GM19452 (cell line): ENCODE measurements at regions not wholly inside any gene's neighbourhood (a gene's known extent, or its start where the extent isn't known, plus 50 kb on each side); places are given as distances from the start of the nearest gene placed in this dataset.
"Not testable (repeated sequence)": the region's sequence is repeated elsewhere in the genome, so short reads cannot be mapped to it uniquely, and the experiment has no call there.

Experiments
- ATAC-seq: cut with Tn5 transposase; IDR thresholded peaks from one replicate; pipeline ENCODE4 v1.9.1; 2021; ENCODE audit not compliant: unreplicated experiment

DNA sequence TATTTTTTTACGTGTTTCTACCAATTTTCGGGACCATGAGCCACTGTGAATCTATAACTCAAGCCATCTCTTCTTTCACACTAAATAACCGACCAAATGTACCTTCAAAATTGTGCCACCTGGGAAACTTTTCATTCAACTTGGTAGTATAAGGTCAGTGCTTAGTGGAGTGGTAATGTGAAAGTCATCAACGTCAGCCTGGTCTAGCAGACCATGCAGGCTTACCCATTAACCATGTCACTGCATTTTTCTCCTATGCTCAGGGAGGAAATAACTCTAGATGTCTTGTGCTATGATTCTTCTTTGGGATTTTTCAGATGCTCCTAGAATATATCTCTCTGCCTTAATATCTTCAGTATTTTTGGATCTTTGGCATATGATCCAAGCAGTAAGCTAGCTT lies 1075.4 kb upstream of the POT1 start:
- no peak for ATAC-seq

DNA sequence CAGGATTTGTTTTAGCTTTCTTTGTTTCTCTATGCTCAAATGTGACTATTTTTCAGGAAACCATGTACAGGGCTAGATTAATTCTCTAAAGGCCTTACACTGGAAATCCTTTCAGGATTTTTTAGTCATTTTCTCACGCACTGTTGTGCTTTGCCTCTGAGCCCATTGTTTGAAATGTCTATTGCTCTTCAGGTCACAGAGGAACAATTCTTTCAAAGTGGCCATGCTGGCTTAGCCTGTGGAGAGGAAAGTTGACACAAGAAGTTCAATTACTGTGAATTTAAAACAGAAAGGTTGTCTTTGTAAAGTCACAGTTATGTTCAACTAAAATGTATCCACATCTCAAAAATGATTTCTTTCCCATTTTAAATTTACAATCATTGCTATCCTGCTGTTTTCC lies 1071.7 kb upstream of the POT1 start:
- ATAC-seq, result no peak

DNA sequence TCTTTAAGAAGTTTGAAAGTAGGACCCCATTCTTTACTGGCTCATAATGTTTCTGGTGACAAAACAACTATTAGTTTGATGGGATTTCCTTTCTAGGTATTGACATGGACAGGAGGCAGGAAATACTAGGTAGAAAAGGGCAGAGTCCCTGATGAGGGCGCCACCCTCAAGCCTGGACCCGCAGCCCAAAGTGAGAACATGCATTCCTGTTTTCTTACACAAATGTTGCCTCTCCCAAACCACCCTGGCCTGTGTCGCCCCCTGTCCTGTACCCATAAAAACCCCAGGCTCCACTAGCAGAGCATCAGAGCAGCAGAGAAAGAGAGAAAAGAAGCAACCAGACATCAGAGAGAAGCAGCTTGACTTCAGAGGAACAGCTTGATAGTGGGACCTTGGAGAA lies 1055.2 kb upstream of the POT1 start:
- ATAC-seq, result no peak

DNA sequence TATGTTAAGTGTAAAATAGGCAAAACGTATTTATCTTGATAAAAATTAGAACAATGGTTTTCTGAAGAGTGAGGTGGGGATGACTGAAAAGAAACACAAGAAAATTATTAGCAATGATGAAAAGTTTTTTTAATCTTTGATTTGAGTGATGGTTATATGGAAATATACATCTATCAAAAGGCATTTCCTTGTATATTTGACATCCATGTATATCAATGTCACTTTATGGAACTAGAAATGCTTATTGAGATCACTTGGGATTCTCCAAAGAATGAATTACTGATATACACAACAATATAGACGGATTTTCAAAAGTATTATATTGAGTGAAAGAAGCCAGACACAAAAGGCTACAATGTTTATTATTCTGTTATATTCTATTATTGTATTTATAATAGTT lies 1042.0 kb upstream of the POT1 start:
- no peak for ATAC-seq

DNA sequence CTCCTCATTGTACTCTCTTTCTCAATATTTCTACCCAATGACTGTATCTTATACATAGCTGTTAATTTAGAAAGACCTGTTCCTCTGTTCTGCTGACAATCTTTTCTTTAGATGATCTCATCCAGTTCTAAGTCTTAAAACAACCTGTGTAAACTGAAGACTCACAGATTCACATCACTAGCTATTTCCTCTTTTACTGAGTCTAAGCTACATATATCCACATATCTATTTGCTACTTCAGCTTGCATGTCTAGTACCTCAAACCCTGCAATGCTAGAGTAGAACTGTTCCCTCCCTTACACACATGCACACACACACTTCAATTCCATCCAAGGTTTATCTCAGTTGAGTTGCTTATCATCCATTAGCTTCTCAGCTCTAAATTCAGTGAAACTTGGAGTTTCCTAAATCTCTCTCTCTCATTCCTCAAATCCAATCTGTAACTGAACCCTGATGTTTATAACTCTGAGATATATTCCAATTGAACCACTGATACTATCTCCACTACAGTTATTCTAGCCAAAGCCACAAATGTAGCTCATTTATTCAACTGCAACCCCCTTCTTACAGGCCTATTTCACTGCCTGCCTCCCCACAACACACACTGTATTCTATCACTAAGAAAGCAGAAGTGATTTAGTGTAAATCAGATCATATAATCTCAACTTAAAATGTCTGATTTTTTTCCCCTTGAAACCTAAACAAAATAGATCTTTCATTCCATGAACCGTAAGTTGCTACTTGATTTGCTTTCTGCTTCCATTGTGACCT lies 1036.8 kb upstream of the POT1 start:
- no peak for ATAC-seq

DNA sequence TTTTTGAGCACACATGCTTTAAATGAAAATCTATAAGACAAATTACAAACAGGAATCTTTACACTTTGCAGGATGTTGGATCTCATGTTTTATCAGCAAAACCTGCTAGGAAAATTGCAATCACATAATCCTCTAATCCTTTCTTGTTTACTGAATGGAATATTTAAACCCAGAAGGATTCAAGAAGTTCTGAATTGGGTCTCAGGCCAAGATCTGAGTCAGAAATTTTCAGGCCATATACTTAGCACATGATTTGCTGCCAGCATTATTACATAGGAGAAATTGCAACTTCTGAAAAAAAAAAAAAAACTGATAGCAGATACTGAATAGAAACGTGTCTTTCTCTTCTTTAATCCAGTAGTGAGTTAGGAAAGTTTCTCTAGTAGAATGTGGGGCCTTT lies 1005.3 kb upstream of the POT1 start:
- ATAC-seq, result no peak

DNA sequence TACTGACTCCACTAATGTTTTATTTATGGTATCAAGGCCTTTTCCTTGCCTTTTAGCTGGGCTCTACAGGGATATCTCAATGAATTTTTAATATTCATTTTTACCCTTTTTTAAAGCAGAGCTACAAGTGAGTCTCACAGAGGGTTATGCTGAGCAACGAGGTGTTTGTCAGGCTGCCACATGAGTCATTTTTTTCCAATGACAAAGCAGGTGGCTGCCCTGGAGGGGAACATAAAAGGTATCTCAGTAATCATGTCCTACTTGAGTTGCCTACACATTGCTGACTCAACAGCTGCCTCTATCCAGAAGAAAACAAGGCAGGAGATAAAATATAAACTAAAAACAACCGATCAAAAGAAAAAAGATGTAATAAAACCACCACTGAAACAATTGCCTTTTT lies 1004.9 kb upstream of the POT1 start:
- ATAC-seq, result no peak

DNA sequence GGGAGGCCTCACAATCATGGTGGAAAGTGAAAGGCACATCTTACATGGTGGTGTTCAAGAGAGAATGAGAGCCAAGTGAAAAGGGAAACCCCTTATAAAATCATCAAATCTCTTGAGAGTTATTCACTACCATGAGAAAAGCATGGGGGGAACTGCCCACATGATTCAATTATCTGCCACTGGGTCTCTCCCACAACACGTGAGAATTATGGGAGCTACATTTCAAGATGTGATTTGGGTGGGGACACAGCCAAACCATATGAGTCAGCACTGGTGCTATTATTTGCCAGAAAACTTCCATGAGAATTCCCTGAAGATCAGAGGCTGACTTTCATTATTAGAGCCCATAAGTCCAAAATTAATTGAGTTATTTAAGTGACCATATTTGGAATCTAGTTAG lies 1001.2 kb upstream of the POT1 start:
- no peak for ATAC-seq

DNA sequence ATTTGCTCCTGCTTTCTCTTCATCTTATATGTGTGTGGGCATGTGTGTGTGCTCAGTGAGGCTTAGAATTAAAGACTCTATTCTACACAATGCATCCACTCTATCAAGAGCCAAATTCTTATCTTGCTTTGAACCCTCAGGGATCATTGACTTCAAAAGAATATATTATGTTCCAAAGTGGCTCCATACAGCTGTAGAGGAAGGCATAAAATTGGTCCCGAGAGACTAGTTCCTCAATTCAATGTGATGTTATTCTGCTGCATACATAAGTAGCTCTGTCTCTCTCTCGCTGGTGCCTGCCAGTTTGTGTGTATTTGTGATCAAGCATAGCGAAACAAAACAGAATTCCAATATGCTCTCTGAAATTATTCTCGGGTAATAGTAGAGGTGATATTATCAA lies 997.9 kb upstream of the POT1 start:
- no peak for ATAC-seq

DNA sequence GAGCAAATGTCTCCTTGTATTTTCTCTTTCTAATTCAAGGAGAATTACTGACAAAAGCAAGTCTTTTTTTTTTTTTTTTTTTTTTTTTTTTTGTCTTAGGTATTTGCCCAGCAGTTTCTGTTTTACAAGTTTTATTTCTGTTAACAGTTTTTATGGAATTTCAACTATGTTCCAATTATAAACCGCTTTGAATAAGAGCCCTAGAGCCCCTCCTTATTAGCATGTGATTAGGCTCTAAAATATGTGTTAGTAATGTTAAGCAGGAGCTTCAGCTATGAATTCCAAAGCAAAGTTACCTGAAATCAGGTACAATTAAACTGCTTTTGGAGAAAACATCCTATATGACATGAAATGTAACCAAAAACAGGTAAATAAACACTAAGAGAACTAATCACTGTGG lies 997.0 kb upstream of the POT1 start:
- no peak for ATAC-seq

DNA sequence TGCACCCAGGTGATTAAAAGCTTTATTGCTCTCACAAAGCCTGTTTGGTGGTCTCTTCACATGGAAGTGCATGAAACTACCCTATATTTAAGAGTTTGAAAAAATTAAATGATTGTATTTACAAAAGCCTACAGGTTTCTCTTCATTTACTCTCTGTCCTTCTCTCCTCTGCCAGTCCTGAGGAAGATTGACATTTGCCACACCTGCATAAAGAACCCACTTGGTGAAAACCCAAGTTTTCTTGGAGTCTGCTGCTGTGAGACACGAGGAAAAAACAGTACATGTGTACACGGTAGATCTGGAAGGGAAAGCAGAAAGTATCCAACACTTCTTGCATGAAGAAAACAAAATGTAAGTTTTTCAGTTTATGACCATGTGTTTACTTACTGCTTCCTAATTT lies 994.4 kb upstream of the POT1 start:
- no peak for ATAC-seq

DNA sequence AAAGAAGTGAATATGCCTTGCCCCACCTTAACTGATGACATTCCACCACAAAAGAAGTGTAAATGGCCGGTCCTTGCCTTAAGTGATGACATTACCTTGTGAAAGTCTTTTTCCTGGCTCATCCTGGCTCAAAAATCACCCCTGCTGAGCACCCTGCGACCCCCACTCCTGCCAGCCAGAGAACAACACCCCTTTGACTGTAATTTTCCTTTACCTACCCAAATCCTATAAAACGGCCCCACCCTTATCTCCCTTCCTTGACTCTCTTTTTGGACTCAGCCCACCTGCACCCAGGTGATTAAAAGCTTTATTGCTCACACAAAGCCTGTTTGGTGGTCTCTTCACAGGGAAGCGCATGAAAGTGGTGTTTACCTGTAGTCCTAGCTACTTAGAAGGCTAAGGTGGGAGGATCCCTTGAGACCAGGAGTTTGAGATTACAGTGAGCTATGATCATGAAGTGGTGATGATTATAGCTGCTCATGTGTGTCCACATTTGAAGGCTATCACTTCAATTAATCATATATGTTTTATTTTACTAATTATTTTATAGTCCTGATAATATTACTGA lies 985.8 kb upstream of the POT1 start:
- not testable (repeated sequence) for ATAC-seq

DNA sequence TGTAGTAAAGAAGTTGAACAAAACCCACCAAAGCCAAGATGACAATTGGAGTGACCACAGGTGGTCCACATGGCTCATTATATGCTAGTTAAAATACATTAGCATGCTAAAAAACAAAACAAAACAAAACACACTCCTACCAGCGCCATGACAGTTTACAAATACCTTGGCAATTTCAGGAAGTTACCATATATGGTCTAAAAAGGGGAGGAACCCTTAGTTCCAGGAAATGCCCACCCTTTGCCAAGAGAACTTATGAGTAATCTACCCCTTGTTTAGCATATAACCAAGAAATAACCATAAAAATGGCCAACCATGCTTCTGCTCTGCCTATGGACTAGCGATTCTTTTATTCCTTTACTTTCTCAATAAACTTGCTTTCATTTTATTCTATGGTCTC lies 979.1 kb upstream of the POT1 start:
- no peak for ATAC-seq

DNA sequence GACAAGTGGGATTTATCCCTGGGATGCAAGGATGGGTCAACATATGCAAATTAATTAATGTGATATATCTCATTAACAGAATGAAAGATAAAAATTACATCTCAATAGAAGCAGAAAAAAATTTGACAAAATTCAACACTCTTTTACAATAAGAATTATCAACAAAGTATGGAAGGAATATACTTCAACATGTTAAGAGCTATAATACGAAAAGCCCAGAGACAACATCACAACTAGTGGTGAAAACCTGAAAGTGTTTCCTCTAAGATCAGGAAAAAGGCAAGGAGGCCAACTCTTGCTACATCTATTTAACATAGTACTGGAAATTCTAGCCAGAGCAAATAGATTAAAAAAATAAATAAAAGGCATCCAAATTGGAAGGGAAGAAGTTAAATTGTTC lies 970.0 kb upstream of the POT1 start:
- ATAC-seq, result no peak

DNA sequence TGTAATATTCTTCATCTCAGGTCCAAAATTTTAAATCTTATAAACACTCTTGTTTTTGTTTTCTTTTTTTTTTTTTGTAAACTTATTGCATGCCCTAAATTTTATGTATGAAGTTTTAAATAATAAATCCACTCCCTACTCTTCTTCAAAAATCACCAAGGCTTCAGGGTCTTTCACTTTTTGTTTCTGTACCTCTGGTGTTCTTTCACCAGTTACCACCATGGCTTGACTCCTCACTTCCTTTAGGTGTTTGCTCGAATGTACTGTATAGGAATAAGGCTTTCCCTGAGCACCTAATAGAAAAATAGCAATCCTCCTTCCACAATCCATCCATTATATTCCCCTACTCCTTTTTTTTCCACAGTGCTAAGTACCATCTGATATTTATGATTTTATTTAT lies 962.8 kb upstream of the POT1 start:
- ATAC-seq, result no peak

DNA sequence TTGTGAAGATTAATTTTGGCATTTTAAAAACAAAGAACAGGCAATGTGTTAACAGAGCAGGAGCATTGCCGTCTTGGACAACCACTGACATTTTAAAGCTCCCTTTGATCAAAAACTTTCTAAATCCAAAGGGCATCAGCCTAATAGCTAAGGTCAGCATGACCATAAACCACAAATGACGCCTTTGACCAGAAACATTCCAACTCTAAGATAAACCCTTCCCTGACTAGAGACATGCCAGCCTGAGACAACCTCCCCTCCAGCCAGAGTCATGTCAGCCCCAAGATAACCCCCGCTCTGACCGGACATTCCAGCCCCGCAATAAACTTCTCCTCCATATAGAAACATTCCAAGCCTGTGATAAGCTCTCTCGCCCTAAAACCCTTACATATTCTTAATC lies 949.4 kb upstream of the POT1 start:
- no peak for ATAC-seq

DNA sequence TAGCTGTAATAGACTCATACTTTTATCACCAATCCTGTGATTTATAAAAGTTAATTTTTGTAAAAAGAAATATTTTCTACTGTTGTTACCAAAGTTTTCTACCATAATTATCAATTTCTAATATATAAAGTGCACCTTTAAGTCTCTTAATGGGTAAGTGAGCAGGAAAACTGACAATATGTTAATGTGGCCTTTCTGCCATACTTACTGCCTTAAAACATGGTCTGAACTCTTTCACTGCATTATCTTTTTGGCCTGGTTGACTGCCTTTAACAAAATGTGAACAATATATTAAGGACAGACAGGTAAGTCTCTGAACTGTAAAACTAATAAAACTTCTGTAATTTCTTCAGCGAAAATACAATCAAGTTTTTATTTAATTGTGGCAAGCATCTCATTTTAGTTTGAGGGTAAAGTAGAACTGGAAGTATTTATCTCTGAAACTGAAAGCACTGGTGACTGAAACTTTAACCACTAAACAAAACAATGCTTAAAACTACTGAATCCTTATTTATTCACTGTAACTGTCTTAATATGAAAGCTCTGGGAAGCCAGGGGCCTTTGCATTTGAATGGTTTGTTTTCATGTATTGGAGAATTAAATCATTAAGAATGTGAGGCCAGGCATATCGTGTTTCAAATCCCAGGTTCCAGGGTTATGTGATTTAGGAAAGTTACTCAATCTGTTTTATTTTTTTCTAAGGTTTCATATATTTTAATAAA lies 948.8 kb upstream of the POT1 start:
- ATAC-seq, result no peak

DNA sequence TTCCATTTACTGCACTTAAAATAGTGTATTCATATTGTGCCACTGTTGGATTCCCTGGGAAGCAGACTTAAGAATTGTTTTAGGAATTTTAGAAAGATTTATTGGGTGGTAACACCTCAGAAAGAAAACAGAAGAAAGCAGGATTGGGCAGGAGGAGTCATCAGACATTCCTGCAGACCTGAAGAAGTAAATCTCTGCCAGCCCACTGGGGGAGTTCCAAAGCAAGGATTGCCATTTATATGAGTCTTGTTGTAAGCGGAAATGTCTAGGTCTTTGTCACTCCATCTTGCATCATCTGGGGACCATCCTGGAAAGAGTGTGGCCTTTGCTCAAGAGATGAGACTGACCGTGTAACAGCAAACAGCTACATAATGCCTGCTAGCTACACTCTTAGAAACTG lies 947.6 kb upstream of the POT1 start:
- no peak for ATAC-seq

DNA sequence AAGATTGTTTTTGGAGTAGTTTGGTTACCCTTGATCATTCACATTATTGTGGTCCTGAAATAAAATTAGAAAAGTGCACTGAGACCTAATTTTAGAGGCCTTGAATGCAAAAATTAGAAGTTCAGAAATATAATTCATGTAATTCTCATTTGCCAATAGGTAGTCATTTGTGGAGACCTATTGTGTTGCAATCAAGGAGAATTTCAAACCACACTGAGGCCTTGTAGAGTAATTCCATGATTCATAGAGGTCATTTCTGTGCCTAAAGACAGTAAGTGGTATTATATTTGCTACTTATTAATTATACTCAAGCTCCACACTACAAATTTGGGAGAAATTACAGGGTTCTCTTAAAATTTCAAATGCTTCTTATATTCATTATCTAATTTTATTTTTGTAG lies 946.8 kb upstream of the POT1 start:
- ATAC-seq, result no peak

DNA sequence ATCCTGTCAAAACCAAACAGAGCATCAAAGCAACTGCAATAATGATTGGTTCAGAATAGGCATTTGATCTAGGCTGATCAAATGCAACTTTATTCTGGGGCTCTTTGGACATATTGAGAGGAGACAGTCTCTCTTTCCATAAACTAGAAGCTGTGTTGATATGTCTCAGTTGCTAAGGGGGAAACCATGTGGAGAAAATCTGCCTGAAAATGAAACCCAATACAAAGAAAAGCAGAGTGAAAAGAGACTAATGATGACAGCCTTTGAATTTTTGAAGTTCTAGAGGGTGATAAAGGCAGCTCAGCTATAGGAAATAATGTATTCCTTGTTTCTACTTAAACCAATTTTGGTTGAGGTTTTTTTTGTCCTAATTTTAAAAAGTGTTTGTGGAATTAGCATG lies 941.8 kb upstream of the POT1 start:
- ATAC-seq, result no peak

DNA sequence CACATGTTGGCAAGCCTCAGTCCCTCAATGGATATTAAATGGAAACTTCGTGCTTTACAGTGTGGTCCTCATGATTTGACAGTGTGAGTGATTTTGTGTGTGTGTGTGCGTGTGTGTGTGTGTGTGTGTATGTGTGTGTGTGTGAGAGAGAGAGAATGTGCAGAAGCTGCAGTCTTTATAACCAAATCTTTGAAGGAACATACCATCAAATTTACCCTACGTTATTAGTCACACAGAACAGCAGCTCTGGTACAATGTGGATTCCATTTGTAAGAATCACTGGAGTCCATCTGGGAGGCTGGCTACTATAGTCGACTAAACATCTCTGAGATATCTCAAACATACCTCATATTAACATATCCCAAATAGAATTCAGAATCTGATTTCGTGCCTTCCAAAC lies 928.0 kb upstream of the POT1 start:
- ATAC-seq, result no peak

DNA sequence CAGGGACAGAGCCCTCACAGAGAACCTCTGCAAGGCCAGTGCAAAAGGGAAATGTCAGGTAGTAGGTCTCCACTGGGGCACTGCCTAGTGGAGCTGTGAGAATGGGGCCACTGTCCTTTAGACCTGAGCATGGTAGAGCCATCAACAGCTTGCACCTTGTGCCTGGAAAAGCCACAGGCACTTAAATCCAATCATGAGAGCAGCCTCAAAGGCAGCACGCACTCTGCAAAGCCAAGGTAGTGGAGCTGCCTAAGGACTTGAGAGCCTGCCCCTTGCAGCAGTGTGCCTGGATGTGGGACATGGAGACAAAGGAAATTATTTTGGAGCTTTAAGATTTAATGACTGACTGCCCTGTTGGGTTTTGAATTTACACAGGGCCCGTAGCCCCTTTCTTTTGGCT lies 918.5 kb upstream of the POT1 start:
- ATAC-seq, result no peak

DNA sequence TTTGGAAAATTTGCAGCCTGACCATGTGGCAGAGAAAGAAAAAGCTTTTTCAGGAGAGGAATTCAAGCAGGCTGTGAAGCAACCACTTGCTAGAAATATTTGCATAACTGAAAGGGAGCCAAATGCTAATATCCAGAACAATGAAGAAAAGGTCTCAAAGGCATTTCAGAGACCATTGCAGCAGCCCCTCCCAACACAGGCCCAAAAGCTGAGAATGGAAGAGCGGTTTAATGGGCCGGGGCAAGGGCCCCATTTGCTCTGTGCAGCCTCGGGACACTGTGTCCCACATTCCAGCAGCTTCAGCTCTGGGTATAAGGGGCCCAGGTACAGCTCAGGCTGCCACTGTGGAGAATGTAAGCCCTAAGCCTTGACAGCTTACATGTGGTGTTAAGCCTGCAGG lies 918.1 kb upstream of the POT1 start:
- no peak for ATAC-seq
